ENCODE measurements at regions not wholly inside any gene's neighbourhood (a gene's known extent, or its start where the extent isn't known, plus 50 kb on each side); places are given as distances from the start of the nearest gene placed in this dataset.

DNA sequence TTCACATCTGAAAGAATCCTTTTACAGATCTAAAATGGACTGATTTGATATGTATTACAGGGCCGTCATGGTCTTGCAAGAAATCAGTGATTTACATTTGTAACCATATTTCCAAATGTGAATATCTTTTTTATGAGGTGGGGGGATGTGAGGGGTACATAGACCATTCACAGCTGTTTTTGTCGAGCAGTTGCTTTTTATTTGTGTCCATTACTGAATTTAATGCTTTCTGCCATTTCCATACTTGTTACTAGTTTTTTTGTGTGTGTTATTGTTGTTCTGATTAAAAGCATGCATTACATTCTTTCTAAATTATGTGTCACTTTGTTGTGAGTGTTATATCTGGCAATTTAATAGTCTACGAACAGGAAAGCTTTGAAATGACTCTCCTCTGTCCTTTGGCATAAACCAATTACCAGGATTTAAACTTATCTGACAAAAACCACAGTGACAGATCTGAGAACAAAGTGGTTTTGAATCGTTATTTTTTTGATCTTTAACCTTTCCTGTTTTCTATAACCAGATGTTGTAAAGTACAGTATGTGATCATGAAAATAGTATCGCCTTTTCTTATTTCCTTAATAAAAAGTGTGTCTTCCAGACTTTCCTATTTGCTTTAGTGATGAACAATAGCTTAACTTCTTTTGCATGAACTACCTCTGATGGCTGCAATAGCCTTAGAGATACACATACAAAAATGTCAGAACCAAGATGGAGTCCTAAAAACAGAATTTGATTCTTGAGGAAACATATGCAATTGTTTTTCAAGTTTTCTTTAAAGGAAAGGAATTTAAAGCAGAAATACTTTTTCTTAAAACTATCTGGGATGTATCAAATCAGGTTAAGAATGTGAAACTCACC lies 354.2 kb upstream of the ACVR2A start:
- Histone ChIP-seq H3K27ac (no peak overlapping the region), H3K36me3 (no peaks in the 10 kb centered on the region), H3K27me3 (no peaks in the 10 kb centered on the region), H3K4me1 (no peaks in the 10 kb centered on the region), H3K4me3 (no peak overlapping the region), H3K9me3 (no peaks in the 10 kb centered on the region)
- DNase-seq (no peak), ATAC-seq (no peak)
- TF ChIP-seq CTCF (IDR thresholded peaks at IDR 0.05), result no peak
- intact Hi-C loops (cut with DNase I), result no loop called here

DNA sequence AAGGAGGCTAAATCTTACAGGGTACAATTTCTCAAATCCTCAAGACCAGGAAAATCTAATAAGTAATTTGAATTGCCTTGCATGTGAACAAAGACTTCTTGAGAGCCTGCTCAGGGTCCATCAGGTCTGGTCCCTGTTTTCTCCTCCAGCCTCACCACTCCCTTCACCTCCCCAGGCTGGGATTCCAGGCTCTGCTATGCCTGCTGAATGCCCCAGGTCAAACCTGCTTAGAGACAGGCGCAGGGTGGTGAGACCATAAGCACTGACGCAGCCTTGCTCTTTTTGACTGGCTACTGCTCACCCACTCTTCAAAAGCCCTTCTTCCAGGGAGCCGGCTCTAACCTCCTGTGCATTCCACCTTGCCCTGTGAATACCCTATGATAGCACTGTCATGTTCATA lies 356.4 kb upstream of the ACVR2A start:
- Histone ChIP-seq H3K27me3 (no peaks in the 10 kb centered on the region), H3K27ac (no peak overlapping the region), H3K9me3 (no peaks in the 10 kb centered on the region), H3K4me1 (no peaks in the 10 kb centered on the region), H3K36me3 (no peaks in the 10 kb centered on the region), H3K4me3 (no peak overlapping the region)
- TF ChIP-seq CTCF (IDR thresholded peaks at IDR 0.05), result no peak
- DNase-seq (no peak), ATAC-seq (no peak)
- intact Hi-C loops (cut with DNase I), result no loop called here

- TF ChIP-seq CTCF (IDR thresholded peaks at IDR 0.05), result no peak
- Histone ChIP-seq H3K27me3 (no peaks in the 10 kb centered on the region), H3K4me3 (no peak overlapping the region), H3K9me3 (no peaks in the 10 kb centered on the region), H3K27ac (no peak overlapping the region), H3K36me3 (no peaks in the 10 kb centered on the region), H3K4me1 (no peaks in the 10 kb centered on the region)
- DNase-seq (no peak), ATAC-seq (no peak)
- intact Hi-C loops (cut with DNase I), result no loop called here
Observed at GRCh38 chr2:147487978-147488289, 356.9 kb upstream of the ACVR2A start.

- DNase-seq, result no peak
- Histone ChIP-seq H3K27ac (no peak overlapping the region), H3K27me3 (no peaks in the 10 kb centered on the region), H3K4me3 (no peak overlapping the region), H3K9me3 (no peaks in the 10 kb centered on the region), H3K4me1 (no peaks in the 10 kb centered on the region), H3K36me3 (no peaks in the 10 kb centered on the region)
- no peak for ATAC-seq
- TF ChIP-seq CTCF (IDR thresholded peaks at IDR 0.05), result no peak
- intact Hi-C loops (cut with DNase I), result no loop called here
Observed at GRCh38 chr2:147487286-147487977, 357.4 kb upstream of the ACVR2A start.

GRCh38 chr2:147485210-147485851 lies 359.5 kb upstream of the ACVR2A start:
- Histone ChIP-seq H3K9me3 (no peaks in the 10 kb centered on the region), H3K4me1 (no peaks in the 10 kb centered on the region), H3K4me3 (no peak overlapping the region), H3K27ac (no peak overlapping the region), H3K27me3 (no peaks in the 10 kb centered on the region), H3K36me3 (no peaks in the 10 kb centered on the region)
- no peak for TF ChIP-seq CTCF (IDR thresholded peaks at IDR 0.05)
- DNase-seq, result no peak
- ATAC-seq, result no peak
- intact Hi-C loops (cut with DNase I), result no loop called here
